ENCODE measurements at regions not wholly inside any gene's neighbourhood (a gene's known extent, or its start where the extent isn't known, plus 50 kb on each side); places are given as distances from the start of the nearest gene placed in this dataset.

DNA sequence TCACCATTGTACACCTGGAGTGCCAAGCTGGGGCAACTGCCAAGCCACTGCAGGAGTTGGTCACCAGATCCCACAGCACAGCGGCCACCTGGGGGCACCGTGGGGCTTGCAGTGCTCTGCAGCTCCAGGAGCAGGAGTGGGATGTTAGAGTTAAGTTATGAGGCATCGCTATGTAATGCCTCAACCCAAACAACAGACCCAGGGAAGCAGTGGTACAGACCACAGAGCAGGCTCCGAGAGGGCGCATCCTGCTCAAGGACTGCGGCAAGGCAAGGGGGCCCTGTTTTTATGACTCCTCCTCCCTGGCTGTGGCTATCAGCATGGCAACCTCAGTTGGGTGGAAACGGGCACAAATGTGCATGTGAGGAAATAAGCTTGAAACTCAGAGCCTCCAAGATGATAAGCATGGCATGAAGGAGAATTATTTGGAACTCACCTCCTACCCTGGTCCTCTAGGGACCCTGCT is 63.1 kb downstream of the ARL6IP4 start (continued):
- TF ChIP-seq, protein P1, sequence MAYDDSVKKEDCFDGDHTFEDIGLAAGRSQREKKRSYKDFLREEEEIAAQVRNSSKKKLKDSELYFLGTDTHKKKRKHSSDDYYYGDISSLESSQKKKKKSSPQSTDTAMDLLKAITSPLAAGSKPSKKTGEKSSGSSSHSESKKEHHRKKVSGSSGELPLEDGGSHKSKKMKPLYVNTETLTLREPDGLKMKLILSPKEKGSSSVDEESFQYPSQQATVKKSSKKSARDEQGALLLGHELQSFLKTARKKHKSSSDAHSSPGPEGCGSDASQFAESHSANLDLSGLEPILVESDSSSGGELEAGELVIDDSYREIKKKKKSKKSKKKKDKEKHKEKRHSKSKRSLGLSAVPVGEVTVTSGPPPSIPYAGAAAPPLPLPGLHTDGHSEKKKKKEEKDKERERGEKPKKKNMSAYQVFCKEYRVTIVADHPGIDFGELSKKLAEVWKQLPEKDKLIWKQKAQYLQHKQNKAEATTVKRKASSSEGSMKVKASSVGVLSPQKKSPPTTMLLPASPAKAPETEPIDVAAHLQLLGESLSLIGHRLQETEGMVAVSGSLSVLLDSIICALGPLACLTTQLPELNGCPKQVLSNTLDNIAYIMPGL (CRISPR knock-in tag; IDR thresholded peaks at IDR 0.05; ENCODE audit: borderline replicate concordance in 1 of 2, low read depth in 1 of 2) = peak; percentile 24 to 76; a peak in 1 of 4 replicates
- TF ChIP-seq, protein P2, sequence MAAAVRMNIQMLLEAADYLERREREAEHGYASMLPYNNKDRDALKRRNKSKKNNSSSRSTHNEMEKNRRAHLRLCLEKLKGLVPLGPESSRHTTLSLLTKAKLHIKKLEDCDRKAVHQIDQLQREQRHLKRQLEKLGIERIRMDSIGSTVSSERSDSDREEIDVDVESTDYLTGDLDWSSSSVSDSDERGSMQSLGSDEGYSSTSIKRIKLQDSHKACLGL (CRISPR knock-in tag; IDR thresholded peaks at IDR 0.05) = no peak
- TF ChIP-seq ZSCAN25 (CRISPR knock-in tag; IDR thresholded peaks at IDR 0.05) = no peak
- TF ChIP-seq ZFY (CRISPR knock-in tag; IDR thresholded peaks at IDR 0.05) = no peak
- TF ChIP-seq, protein P3, sequence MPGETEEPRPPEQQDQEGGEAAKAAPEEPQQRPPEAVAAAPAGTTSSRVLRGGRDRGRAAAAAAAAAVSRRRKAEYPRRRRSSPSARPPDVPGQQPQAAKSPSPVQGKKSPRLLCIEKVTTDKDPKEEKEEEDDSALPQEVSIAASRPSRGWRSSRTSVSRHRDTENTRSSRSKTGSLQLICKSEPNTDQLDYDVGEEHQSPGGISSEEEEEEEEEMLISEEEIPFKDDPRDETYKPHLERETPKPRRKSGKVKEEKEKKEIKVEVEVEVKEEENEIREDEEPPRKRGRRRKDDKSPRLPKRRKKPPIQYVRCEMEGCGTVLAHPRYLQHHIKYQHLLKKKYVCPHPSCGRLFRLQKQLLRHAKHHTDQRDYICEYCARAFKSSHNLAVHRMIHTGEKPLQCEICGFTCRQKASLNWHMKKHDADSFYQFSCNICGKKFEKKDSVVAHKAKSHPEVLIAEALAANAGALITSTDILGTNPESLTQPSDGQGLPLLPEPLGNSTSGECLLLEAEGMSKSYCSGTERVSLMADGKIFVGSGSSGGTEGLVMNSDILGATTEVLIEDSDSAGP (CRISPR knock-in tag; IDR thresholded peaks at IDR 0.05; ENCODE audit: borderline replicate concordance) = peak; percentile 55
- TF ChIP-seq TBX3 (IDR thresholded peaks at IDR 0.05; ENCODE audit: borderline replicate concordance) = no peak
- TF ChIP-seq, protein P4, sequence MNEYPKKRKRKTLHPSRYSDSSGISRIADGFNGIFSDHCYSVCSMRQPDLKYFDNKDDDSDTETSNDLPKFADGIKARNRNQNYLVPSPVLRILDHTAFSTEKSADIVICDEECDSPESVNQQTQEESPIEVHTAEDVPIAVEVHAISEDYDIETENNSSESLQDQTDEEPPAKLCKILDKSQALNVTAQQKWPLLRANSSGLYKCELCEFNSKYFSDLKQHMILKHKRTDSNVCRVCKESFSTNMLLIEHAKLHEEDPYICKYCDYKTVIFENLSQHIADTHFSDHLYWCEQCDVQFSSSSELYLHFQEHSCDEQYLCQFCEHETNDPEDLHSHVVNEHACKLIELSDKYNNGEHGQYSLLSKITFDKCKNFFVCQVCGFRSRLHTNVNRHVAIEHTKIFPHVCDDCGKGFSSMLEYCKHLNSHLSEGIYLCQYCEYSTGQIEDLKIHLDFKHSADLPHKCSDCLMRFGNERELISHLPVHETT (CRISPR knock-in tag; conservative IDR thresholded peaks at IDR 0.05) = no peak
- TF ChIP-seq ZNF674 (CRISPR knock-in tag; IDR thresholded peaks at IDR 0.05; ENCODE audit: low read depth) = no peak
- TF ChIP-seq PRPF4 (IDR thresholded peaks at IDR 0.05; ENCODE audit: low read depth, low read length, poor library complexity, severe bottlenecking) = no peak
- no peak for TF ChIP-seq ZNF225 (CRISPR knock-in tag; IDR thresholded peaks at IDR 0.05)
- TF ChIP-seq POLR2AphosphoS2 (IDR thresholded peaks at IDR 0.05; ENCODE audit: low read depth, low read length) = no peak
- peak; percentile 30; the same call in 1 of the 2 replicates for TF ChIP-seq RXRB (CRISPR knock-in tag; IDR thresholded peaks at IDR 0.05; ENCODE audit: borderline replicate concordance)
- TF ChIP-seq ZNF207 (IDR thresholded peaks at IDR 0.05; ENCODE audit: borderline replicate concordance) = no peak
- TF ChIP-seq, protein P5, sequence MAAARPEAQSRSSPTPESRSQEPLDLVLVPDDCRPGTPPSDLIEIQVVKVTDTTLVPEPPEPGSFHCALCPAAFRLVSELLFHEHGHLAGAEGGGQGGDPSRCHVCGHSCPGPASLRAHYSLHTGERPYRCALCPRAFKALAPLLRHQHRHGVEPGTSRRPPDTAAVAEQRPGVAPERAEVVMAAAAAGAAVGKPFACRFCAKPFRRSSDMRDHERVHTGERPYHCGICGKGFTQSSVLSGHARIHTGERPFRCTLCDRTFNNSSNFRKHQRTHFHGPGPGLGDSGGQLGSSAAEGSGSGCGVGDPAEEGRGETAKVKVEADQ (CRISPR knock-in tag; IDR thresholded peaks at IDR 0.05; ENCODE audit: borderline replicate concordance) = no peak
- TF ChIP-seq BORCS8-MEF2B (CRISPR knock-in tag; IDR thresholded peaks at IDR 0.05) = peak; percentile 53; the same call in 1 of the 2 replicates
- no peak for TF ChIP-seq MAZ (IDR thresholded peaks at IDR 0.05; ENCODE audit: borderline replicate concordance, low read depth, low read length)
- no peak for TF ChIP-seq MAZ (CRISPR knock-in tag; IDR thresholded peaks at IDR 0.05; ENCODE audit: low read depth)
- no peak for TF ChIP-seq ZNF83 (CRISPR knock-in tag; IDR thresholded peaks at IDR 0.05; ENCODE audit: borderline replicate concordance)
- TF ChIP-seq IRX3 (CRISPR knock-in tag; IDR thresholded peaks at IDR 0.05; ENCODE audit: borderline replicate concordance, low read depth) = no peak
- no peak for TF ChIP-seq GATAD1 (CRISPR knock-in tag; IDR thresholded peaks at IDR 0.05)
- TF ChIP-seq HDAC2 (CRISPR knock-in tag; IDR thresholded peaks at IDR 0.05) = 0 out of 2 replicates have a peak, but pooled peaks have one; percentile 29
- TF ChIP-seq CENPT (CRISPR knock-in tag; IDR thresholded peaks at IDR 0.05; ENCODE audit: low read depth) = no peak
- no peak for TF ChIP-seq ZZZ3 (CRISPR knock-in tag; IDR thresholded peaks at IDR 0.05; ENCODE audit: borderline replicate concordance)
- no peak for TF ChIP-seq HOXA5 (CRISPR knock-in tag; IDR thresholded peaks at IDR 0.05)

All from HepG2 (cell line).